Esophagus squamous epithelium (tissue), 5 donors: ENCODE measurements at regions not wholly inside any gene's neighbourhood (a gene's known extent, or its start where the extent isn't known, plus 50 kb on each side); places are given as distances from the start of the nearest gene placed in this dataset.

Source experiments
- DNase-seq: peaks from one replicate; lab custom pipeline; 2025; lab: John Stamatoyannopoulos, UW
- H3K27ac ChIP-seq, 4 donors: fragments of 200-600 bp; sonication (generic); one replicate each; pipeline ENCODE4 v1.5.1; 2016 to 2019; ENCODE audit warnings: mild to moderate bottlenecking in 1 of 4
- H3K27me3 ChIP-seq, 4 donors: fragments of 200-600 bp; sonication (generic); 1 replicate in 3 of 4; 2 replicates in 1 of 4; pipeline versions ENCODE4 v1.5.1 to v1.6.0; 2017 to 2021; ENCODE audit warnings: antibody characterized with exemption in 1 of 4
- H3K36me3 ChIP-seq, 3 donors: fragments of 200-600 bp; sonication (generic); one replicate each; pipeline ENCODE4 v1.5.1; 2016 to 2019
- H3K4me1 ChIP-seq, 3 donors: fragments of 200-600 bp; sonication (generic); one replicate each; pipeline ENCODE4 v1.5.1; 2017 to 2019
- H3K4me3 ChIP-seq, 4 donors: fragments of 200-600 bp; sonication (generic); 1 replicate in 3 of 4; 2 replicates in 1 of 4; pipeline ENCODE4 v1.5.1; 2016 to 2019; ENCODE audit warnings: mild to moderate bottlenecking in 2 of 4, moderate library complexity in 1 of 4
- H3K9me3 ChIP-seq, 3 donors: fragments of 200-600 bp; sonication (generic); one replicate each; pipeline ENCODE4 v1.5.1; 2016 to 2019
- CTCF ChIP-seq, 6 experiments: fragments of 450-650 bp in 4 of 6; fragments of 200-600 bp in 2 of 6; sonication (generic) in 2 of 6; IDR thresholded peaks; one replicate each; pipeline ENCODE4 v1.5.1; 2016 to 2019; ENCODE audit warnings: antibody characterized with exemption in 6 of 6, mild to moderate bottlenecking in 4 of 6, moderate library complexity in 4 of 6
- POLR2A ChIP-seq, 4 donors: fragments of 450-650 bp; IDR thresholded peaks; one replicate each; pipeline ENCODE4 v1.6.1; 2017; ENCODE audit warnings: antibody characterized with exemption in 4 of 4, mild to moderate bottlenecking in 4 of 4, moderate library complexity in 3 of 4
- WGBS, 2 donors: methylation state at CpG; one replicate each; pipeline ENCODE4 v1.1.5; 2018; 5-methylcytosine and 5-hydroxymethylcytosine counted together
- intact Hi-C: fragments of 100-400 bp; cut with DNase I; formaldehyde crosslinking; loops from one replicate; pipeline ENCODE4 v1.15.0; 2022
- donor health status: DM: yes; HTN: yes; CAD: no.

GRCh38 chr18:43650426-43650825 lies 373.1 kb upstream of the SYT4 start:
- 9 to 11% methylated on average over 2 of the region's 2 CpGs for WGBS, 2 donors
- intact Hi-C loops = no loop called here
- no peaks in the 10 kb centered on the region for H3K4me1 ChIP-seq
- no peaks in the 10 kb centered on the region for H3K9me3 ChIP-seq
- no peaks in the 10 kb centered on the region for H3K27me3 ChIP-seq
- no peaks in the 10 kb centered on the region for H3K36me3 ChIP-seq
- no peak overlapping the region for H3K4me3 ChIP-seq
- TF ChIP-seq POLR2A (IDR thresholded peaks at IDR 0.05) (no peak), CTCF (IDR thresholded peaks at IDR 0.05) (no peak)
- no peak overlapping the region for H3K27ac ChIP-seq
- DNase-seq = no peak

- intact Hi-C loops = no loop called here
- TF ChIP-seq CTCF (IDR thresholded peaks at IDR 0.05) (no peak), POLR2A (IDR thresholded peaks at IDR 0.05) (no peak)
- H3K9me3 ChIP-seq = no peaks in the 10 kb centered on the region
Observed at GRCh38 chr18:43651057-43651456, 373.8 kb upstream of the SYT4 start.

GRCh38 chr18:43656547-43656946 lies 379.3 kb upstream of the SYT4 start:
- H3K4me3 ChIP-seq = no peak overlapping the region
- intact Hi-C loops = no loop called here
- no peaks in the 10 kb centered on the region for H3K27me3 ChIP-seq
- TF ChIP-seq POLR2A (IDR thresholded peaks at IDR 0.05) (no peak), CTCF (IDR thresholded peaks at IDR 0.05) (no peak)
- H3K4me1 ChIP-seq = no peaks in the 10 kb centered on the region
- H3K27ac ChIP-seq = no peak overlapping the region
- WGBS, 2 donors = 65% methylated on average over 2 of the region's 2 CpGs
- H3K36me3 ChIP-seq = no peaks in the 10 kb centered on the region
- DNase-seq = no peak
- H3K9me3 ChIP-seq = no peaks in the 10 kb centered on the region

More at GRCh38 chr18:43651057-43651456, 373.8 kb upstream of the SYT4 start:
- Histone ChIP-seq H3K27ac (no peak overlapping the region), H3K27me3 (no peaks in the 10 kb centered on the region), H3K4me1 (no peaks in the 10 kb centered on the region), H3K36me3 (no peaks in the 10 kb centered on the region), H3K4me3 (no peak overlapping the region)
- no peak for DNase-seq
- 42% methylated on average over 2 of the region's 2 CpGs for WGBS, 2 donors

- WGBS, 2 donors = 20 to 37% methylated on average over 2 of the region's 2 CpGs
- no peak for DNase-seq
- no peaks in the 10 kb centered on the region for H3K36me3 ChIP-seq
Observed at GRCh38 chr18:43661570-43661969, 384.3 kb upstream of the SYT4 start.

GRCh38 chr18:43662657-43663056 lies 385.4 kb upstream of the SYT4 start:
- Histone ChIP-seq H3K27me3 (no peaks in the 10 kb centered on the region), H3K36me3 (no peaks in the 10 kb centered on the region), H3K27ac (no peak overlapping the region), H3K4me1 (no peaks in the 10 kb centered on the region), H3K4me3 (no peak overlapping the region), H3K9me3 (no peaks in the 10 kb centered on the region)
- intact Hi-C loops = no loop called here
- TF ChIP-seq CTCF (IDR thresholded peaks at IDR 0.05) (no peak), POLR2A (IDR thresholded peaks at IDR 0.05) (no peak)
- DNase-seq = no peak
- 39 to 51% methylated on average over 4 of the region's 4 CpGs for WGBS, 2 donors

More at GRCh38 chr18:43661570-43661969, 384.3 kb upstream of the SYT4 start:
- Histone ChIP-seq H3K9me3 (no peaks in the 10 kb centered on the region), H3K27me3 (no peaks in the 10 kb centered on the region), H3K4me1 (no peaks in the 10 kb centered on the region), H3K4me3 (no peak overlapping the region), H3K27ac (no peak overlapping the region)
- peak in 2 of 6 experiments; percentile 6 to 35 for TF ChIP-seq CTCF (IDR thresholded peaks at IDR 0.05)
- TF ChIP-seq POLR2A (IDR thresholded peaks at IDR 0.05) = no peak
- intact Hi-C loops = no loop called here
